ENCODE measurements at regions not wholly inside any gene's neighbourhood (a gene's known extent, or its start where the extent isn't known, plus 50 kb on each side); places are given as distances from the start of the nearest gene placed in this dataset.
A peak's percentile ranks its signal among the peaks of the same experiment; 100 is the strongest.

DNA sequence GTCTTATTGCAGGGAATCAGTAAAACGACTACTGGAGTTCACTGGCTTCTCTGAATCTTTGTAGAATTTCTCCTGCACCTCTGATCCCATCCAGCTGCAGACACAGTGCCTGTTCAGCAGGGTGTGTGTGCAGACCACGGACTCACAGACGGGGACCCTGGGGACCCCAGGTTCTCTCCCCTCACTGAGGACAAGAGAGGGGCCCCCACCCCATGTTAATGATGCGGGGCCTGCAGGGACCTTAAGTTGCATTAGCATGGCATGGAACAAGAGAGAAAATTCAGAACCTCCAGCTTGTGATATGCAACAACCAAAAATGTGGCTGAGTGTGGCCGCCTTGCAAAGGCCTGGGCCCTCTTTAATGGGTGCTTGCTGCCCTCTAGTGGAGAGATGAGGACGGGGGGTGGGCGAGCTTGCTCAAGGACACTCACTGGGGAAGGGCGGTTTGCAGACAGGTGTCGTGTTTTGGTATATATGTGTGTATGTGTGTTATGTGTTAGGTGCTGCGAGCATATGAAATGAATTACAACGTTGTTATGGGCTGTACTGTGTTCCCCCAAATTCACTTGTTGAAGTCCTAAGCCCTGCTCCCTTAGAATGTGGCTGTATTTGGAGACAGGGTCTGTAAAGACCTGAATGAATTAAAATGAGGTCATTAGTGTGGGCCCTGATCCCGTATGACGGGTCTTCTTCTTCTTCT lies 84.4 kb upstream of the SEPTIN5 start:
- peak; percentile 93 for DNase-seq (ENCODE audit: low spot score)
- in situ Hi-C loops (cut with MboI; ENCODE audit: low sequenced_read_pairs, unreplicated experiment): loop anchor here (25.0 kb wide), 1 partner anchor 368 kb away; no protein-coding TSS in a partner anchor
- TF ChIP-seq, protein P1, sequence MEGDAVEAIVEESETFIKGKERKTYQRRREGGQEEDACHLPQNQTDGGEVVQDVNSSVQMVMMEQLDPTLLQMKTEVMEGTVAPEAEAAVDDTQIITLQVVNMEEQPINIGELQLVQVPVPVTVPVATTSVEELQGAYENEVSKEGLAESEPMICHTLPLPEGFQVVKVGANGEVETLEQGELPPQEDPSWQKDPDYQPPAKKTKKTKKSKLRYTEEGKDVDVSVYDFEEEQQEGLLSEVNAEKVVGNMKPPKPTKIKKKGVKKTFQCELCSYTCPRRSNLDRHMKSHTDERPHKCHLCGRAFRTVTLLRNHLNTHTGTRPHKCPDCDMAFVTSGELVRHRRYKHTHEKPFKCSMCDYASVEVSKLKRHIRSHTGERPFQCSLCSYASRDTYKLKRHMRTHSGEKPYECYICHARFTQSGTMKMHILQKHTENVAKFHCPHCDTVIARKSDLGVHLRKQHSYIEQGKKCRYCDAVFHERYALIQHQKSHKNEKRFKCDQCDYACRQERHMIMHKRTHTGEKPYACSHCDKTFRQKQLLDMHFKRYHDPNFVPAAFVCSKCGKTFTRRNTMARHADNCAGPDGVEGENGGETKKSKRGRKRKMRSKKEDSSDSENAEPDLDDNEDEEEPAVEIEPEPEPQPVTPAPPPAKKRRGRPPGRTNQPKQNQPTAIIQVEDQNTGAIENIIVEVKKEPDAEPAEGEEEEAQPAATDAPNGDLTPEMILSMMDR (IDR thresholded peaks at IDR 0.05; ENCODE audit: borderline replicate concordance, control extremely low read depth, extremely low read depth, insufficient read depth, missing control alignments): peak; percentile 88

DNA sequence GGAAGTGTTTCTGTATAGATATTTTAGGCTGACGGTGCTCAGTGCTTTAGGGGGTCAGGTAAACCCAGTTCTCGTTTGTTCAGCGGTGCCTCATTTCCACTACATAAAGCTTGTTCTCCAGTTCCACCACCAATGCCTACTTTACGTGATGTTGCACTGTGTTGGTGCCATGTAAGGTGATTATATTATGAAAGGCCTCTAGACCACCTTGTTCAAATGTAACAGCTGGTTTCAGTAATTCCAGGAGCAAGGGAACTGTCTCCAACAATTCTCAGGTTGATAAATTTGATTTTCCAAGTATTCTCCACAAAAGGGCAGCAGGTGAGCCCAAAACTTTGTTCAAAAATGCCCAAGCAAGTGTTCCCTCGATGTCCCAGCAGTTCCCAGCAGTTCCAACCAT lies 83.7 kb upstream of the SEPTIN5 start:
- DNase-seq (ENCODE audit: low spot score): no peak
- in situ Hi-C loops (cut with MboI; ENCODE audit: low sequenced_read_pairs, unreplicated experiment): loop anchor here (25.0 kb wide), 1 partner anchor 368 kb away; no protein-coding TSS in a partner anchor
- TF ChIP-seq, protein P1 (IDR thresholded peaks at IDR 0.05; ENCODE audit: borderline replicate concordance, control extremely low read depth, extremely low read depth, insufficient read depth, missing control alignments): no peak

DNA sequence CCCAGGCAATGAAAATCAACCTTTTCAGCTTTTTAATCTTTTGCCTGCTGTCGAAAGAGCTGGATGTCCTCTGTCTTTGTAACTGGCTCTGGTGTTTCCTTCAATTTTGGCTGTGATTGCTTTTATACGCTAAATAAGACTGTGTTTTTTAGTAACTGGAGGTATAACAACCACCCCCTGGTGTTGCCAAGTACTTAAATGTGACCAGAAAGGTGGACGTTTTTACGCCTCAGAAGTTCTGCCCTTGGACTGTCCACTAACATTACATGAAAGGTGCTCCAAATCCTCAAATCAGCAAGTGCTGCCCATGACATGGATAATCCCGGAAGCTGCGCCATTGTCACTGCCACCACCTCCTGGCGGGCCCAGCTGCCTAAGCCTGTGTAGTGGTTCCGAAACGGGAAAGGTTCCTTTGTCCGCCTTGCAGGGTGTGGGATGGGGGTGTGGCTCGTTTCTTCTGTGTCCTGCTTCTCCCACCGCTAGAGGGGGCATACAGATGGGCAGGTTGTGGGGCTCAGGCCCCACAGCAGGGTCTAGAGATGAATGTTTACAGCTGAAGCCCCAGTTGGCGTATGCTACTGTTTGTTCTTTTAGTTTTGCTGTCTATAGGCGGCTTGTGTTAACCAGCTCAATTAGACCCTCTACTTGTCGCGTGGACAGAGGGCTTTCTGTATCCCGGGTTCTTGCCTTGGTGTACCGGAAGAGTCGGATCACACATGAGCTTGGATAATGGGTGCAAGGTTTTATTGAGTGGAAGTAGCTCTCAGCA lies 82.2 kb upstream of the SEPTIN5 start:
- DNase-seq (ENCODE audit: low spot score): no peak

DNA sequence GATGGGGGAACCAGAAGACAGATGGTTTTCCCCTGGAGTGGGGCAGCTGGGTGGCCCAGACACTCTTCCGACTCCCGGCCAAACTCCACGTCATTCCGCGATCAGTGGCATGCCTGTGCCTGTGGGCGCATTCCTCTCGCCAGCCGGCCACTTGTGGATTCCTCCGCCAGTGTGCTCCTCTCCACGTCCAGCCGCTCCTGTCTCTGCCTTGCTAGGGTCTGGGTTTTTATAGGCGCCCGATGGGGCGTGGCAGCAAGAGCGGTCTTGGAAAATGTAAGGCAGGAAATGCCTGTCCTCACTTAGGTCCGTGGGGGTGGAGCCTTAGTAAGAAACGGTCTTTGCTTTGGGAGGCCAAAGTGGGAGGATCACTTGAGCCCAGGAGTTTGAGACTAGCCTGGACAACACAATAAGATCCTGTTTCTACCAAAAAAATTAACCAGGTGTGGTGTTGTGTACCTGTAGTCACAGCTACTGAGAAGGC lies 81.6 kb upstream of the SEPTIN5 start:
- TF ChIP-seq, protein P1 (IDR thresholded peaks at IDR 0.05; ENCODE audit: borderline replicate concordance, control extremely low read depth, extremely low read depth, insufficient read depth, missing control alignments): no peak
- no peak for DNase-seq (ENCODE audit: low spot score)
- in situ Hi-C loops (cut with MboI; ENCODE audit: low sequenced_read_pairs, unreplicated experiment): loop anchor here (25.0 kb wide), 1 partner anchor 370 kb away; no protein-coding TSS in a partner anchor

More for the DNA sequence above, 82.2 kb upstream of the SEPTIN5 start:
- in situ Hi-C loops (cut with MboI; ENCODE audit: low sequenced_read_pairs, unreplicated experiment): loop anchor here (25.0 kb wide), 1 partner anchor 370 kb away; no protein-coding TSS in a partner anchor
- TF ChIP-seq, protein P1 (IDR thresholded peaks at IDR 0.05; ENCODE audit: borderline replicate concordance, control extremely low read depth, extremely low read depth, insufficient read depth, missing control alignments): no peak

DNA sequence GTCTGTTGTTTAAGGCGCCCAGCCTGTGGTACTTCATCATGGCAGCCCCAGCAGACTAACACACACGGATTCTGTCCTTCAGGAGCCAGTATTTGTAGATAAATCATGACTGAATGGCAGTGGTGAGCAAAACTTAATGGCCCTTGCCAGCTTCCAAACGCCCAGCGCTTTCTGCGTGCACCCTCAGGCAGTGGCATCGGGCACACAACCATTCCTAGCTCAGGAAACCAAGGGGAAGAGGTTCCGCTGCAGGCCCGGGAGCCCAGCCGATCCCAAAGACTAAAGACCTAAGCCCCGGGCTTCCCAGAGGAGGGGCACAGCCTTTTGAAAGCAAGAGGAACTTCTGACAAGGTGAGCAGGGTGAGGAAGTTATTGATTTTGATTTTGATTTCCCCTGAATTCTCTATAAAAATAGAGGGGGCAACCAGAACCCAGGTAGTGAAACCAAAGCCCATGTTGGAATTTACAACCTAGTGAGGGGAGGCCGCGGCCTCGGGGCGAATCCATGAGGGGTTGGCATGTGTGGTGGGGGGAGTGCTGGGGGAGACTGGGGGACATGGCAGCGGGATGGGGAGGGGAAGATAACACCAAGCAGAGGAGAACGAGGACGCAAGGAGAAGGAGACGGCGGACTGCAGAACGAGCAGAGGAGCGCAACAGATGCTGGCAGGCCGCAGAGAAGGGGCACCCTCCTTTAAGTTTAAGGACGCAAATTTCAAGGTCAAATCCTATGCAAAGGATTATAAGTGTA lies 79.9 kb upstream of the SEPTIN5 start:
- TF ChIP-seq, protein P1 (IDR thresholded peaks at IDR 0.05; ENCODE audit: borderline replicate concordance, control extremely low read depth, extremely low read depth, insufficient read depth, missing control alignments): no peak
- in situ Hi-C loops (cut with MboI; ENCODE audit: low sequenced_read_pairs, unreplicated experiment): loop anchor here (25.0 kb wide), 1 partner anchor 372 kb away; no protein-coding TSS in a partner anchor
- DNase-seq (ENCODE audit: low spot score): no peak

DNA sequence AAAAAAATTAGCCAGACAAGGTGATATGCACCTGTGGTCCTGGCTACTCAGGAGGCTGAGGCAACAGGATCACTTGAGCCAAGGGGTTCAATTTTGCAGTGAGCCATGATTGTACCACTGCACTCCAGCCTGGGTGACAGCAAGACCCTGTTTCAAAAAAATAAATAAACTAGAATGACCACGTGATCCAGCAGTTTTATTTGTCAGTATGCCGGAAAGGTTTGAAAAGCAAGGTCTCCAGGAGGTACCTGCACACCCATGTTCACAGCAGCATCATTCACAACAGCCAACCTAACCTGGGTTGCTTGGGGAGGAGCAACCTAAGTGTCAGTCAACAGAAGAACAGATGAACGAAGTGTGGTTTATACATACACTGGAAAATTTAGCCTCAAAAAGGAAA lies 78.7 kb upstream of the SEPTIN5 start:
- DNase-seq (ENCODE audit: low spot score): no peak
- in situ Hi-C loops (cut with MboI; ENCODE audit: low sequenced_read_pairs, unreplicated experiment): loop anchor here (25.0 kb wide), 1 partner anchor 373 kb away; no protein-coding TSS in a partner anchor
- TF ChIP-seq, protein P1 (IDR thresholded peaks at IDR 0.05; ENCODE audit: borderline replicate concordance, control extremely low read depth, extremely low read depth, insufficient read depth, missing control alignments): no peak

All from GM13976 (cell line).